ENCODE measurements at regions not wholly inside any gene's neighbourhood (a gene's known extent, or its start where the extent isn't known, plus 50 kb on each side); places are given as distances from the start of the nearest gene placed in this dataset.

- TF ChIP-seq, protein P1, sequence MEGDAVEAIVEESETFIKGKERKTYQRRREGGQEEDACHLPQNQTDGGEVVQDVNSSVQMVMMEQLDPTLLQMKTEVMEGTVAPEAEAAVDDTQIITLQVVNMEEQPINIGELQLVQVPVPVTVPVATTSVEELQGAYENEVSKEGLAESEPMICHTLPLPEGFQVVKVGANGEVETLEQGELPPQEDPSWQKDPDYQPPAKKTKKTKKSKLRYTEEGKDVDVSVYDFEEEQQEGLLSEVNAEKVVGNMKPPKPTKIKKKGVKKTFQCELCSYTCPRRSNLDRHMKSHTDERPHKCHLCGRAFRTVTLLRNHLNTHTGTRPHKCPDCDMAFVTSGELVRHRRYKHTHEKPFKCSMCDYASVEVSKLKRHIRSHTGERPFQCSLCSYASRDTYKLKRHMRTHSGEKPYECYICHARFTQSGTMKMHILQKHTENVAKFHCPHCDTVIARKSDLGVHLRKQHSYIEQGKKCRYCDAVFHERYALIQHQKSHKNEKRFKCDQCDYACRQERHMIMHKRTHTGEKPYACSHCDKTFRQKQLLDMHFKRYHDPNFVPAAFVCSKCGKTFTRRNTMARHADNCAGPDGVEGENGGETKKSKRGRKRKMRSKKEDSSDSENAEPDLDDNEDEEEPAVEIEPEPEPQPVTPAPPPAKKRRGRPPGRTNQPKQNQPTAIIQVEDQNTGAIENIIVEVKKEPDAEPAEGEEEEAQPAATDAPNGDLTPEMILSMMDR (IDR thresholded peaks at IDR 0.05) = no peak
- no peak for TF ChIP-seq POLR2A (IDR thresholded peaks at IDR 0.05)
- no peak for TF ChIP-seq EP300 (IDR thresholded peaks at IDR 0.05)
Measured at GRCh38 chr4:41435510-41435909, 102.4 kb upstream of the LIMCH1 start.

Data from sigmoid colon (tissue), 4 donors.